Pulmonary artery endothelial cell (primary cell): ENCODE measurements at regions not wholly inside any gene's neighbourhood (a gene's known extent, or its start where the extent isn't known, plus 50 kb on each side); places are given as distances from the start of the nearest gene placed in this dataset.

Experiments
- DNase-seq: peaks from one replicate; pipeline ENCODE4 v3.0.0-alpha.2; 2011; ENCODE audit warnings: low read depth, low spot score

DNA sequence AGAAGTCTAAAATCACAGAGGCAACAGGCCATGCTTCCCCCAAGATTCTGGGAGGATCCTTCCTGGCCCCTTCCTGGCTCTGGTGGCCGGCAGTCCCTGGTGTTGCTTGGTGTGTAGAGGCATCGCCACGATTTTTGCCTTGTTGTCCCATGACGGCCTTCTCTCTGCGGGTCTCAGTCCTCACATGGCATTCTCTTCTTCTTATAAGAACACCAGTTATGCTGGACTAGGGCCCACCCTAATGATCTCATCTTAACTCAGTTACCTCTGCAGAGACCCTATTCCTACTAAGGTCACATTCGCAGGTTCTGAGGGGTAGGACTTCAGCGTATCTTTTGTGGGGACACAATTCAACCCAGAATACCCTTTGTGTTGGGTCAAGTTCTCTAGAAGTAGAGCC lies 168.0 kb downstream of the LINC00237 start:
- DNase-seq = no peak

DNA sequence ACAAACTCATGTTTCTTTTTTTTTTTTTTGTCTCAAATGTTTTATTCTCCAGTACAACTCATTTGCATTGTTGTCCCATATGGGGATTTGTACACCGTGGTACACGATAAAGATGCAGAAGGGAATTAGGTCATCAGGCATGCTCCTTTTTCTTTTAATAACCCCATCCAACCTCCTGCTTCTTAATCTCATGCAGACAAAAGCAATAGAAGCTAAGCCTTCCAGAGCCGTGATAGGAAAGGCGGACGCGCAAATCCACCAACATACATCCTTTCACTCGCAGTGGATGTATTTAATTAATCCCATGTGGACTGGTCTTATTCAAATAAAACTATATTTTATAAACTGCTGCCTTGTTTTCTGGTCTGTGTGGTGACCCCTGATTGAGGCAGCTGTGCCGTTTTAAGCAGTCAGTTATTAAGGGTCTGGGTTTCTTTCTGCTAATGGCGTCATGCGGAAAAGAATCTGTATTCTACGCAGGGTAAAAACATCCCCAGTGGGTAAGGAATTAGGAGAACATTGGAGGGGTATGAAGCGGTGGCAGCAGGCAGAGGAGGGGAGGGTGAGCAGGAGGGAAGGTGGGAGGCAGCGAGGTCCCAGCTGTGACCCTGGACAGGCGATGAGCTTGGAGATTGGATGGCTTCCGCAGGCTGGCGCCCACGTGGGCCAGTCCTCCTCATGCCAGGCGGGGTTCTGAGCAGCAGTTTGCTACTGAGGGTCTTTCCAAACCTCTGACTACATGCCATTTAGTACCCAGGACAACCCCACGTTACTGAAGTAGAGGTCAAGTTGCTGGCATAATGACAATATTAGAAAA lies 172.8 kb downstream of the LINC00237 start:
- no peak for DNase-seq

DNA sequence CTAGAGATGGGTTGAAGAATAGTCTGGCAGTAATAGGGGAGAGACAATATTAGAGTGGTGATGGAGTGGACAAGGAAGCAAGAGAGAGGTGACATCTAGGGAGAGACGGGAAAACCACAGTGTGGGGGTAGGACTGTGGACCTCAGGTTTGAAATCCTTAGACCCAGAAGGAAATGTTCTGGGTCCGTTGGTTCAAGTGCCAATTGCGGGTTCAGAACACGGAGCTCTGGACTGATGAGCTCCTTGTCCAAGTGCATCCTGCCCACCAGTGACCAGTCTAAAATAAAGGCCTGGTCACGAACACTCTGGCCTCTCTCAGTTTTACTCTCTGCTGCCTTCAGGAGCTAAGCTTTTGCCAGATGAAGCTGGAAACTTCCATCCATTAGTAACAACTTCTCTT lies 174.0 kb downstream of the LINC00237 start:
- DNase-seq = no peak

DNA sequence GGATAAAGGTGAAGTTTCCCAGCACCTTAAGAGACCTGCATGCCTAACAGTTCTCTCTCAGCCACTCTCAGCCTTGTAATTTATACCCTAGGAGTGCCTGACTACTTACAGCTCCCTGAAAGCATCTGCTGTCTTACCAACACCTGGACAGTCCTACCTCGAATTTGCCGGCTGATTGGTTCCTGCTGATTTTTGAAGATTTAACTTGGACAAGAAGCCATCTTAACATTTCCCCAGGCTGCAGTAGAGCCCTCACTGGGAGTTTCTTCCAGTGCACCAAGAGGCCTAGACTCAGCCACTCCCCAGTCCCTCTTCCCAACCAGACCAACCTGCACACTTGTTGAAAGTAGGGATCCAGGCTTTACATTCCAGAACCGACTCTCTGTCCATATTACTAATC lies 174.5 kb downstream of the LINC00237 start:
- no peak for DNase-seq

DNA sequence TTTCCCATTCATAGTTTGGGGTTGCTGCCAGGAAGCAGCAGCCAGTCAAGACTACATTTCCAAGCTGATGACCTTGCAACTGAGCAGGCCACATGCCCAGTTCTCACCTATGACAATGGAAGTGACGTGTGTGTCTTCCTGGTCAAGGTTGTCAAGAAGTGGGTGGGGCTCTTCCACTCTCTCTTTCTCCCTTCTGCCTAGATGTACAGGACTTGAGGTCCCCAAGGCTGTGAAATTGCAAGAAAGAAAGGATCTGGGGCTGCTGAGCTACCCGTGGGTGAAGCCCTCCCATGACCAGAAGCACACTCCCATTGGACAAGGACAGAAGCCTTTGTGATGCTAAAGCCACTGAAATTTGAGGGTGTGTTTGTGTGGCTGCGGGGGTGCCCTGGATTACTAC lies 175.1 kb downstream of the LINC00237 start:
- no peak for DNase-seq

DNA sequence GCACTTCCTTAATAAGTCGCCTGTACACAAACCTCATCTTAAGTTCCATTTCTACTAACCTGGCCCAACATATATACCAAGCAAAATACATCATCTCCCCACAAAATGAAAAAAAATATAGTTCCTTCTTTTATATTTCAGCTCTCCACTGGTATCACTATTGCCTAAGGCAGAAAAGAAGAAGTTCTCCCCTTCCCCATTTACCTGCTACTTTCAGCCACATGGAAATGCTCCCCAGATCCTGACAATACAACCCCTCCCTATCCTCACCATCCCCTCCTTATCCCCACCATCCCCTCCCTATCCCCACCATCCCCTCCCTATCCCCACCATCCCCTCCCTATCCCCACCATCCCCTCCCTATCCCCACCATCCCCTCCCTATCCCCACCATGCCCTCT lies 175.7 kb downstream of the LINC00237 start:
- no peak for DNase-seq

DNA sequence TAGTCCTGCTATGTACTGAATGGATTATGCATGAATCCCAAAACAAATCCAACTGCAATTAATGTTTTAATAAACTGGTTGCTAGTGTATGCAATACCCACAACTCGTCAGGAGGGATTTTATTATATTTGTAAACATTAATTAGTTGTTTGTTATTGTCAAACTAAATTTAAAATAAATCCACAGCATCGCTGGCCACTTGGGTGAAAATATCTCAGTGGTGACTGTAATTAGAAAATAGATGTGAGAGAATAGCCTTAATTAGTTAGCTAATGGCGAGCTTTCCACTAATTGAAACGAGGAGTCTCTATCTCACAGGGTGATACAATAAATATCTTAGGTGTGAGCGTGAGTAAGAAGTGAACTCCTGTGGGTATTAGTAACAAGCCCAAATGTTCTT lies 176.8 kb downstream of the LINC00237 start:
- no peak for DNase-seq

DNA sequence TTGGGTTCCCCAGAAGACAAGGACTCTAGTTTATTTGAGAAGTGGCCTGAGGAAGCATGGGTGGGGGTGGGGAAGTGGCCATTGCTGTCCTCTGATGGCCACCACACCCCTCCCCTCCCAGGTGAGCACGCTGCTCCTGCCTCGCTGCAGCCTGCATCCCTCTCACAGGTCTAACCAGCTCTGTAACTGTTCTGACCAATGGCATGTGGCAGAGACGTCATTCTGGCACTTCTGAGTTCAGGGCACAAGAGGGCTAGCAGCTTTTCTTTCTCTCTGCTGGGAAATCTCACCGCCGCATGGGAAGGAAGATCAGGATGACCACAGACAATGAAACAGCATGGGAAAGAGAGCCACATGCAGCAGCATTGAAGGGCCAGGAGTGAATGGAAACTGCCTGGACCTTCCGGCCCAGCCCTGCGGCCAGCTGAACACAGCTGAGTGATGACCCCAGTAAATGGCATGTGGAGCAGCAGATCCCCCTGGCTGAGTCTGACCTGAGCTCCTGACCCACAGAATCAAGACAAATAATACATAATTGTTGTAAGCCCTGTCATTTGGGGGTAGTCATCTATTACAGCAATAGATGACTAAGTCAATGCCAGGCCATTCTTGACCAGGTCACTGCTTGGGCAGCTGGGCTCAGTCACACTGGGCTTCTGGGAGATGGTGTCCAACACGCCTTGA lies 179.8 kb downstream of the LINC00237 start:
- no peak for DNase-seq

DNA sequence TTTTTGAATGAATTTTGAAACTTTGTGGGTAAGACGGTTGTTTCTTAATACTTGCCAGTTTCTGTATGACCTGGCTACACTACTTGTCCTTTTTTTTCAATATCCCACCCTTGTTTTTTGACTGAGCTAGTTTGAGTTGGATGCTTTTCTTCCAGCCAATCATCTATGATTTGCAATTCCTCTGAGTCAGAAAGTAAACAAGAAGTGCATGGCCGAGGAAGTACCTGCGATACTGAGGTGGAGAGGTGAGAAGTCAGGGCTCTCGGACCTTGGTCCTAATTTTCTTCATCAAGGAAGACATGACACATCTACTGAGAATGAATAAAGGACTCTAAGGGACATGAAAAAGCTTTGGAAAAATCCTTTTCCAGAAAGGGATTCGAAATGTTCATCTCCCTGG lies 185.7 kb downstream of the LINC00237 start:
- DNase-seq = no peak

DNA sequence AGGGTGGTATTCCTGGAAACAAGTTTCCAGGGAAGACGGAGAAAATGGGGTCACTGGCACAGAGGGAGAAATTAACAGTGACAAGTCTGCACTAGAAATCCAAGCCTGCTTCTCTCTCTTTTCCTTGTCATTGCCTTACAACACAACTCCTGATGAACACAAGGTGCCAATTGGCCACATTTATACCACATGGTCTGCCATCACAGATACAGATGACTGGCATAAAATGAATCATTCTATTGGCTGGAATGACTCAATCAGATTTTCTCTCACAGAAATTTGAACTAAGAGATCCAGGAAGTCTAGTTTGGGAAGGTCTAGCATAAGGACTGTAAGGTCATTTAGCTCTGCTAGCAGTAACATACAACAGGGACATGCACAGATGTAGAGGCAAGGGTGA lies 190.3 kb downstream of the LINC00237 start:
- no peak for DNase-seq

DNA sequence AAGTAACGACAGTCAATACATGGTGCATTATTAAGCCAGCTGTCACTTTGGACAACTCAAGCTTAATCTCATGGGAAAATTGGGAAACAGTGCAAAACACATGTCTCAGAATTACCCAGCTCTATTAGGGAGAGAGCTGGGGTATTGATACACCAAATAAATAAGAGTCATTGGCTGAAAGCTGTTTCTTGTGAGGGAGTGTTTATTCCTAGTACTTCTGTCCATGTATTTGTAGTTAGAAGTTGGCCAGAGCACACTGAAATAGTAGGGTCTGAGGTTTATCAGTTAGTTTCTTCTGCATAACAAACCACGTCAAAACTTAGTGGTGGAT lies 192.0 kb upstream of the RALGAPA2 start:
- DNase-seq = no peak

DNA sequence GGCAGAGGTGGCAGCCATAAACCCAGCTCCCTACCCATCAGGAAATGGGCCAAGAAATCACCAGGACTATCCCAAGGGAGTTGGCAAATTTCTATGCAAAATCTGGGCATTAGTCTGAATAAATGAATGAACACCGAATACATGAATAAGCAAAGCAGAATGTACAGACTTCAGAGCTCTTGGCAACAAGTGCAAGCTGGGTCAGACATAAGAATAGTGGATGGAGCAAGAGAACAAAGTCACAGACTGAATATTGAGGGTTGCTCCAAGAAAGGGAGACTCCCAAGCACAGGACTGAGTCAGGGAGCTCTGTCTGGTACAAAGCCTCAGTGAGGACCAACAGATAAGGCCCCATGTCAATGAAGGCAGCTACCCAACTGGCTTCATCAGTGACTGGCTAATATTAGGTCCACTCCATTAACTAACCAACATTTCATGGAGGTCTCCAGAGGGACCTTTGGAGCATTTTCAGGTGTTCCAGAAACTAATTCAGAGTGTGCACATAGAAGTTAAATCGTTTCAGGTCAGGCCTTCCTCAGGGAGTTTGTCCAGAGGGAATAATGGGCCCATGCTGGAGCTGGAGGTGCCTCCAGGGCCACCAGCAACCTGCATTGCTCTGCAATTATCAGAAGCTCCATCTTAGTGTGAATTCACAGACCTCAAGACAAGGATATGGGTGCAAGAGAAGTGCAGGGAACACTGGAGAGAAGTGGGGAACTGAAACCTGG lies 191.5 kb upstream of the RALGAPA2 start:
- DNase-seq = no peak

DNA sequence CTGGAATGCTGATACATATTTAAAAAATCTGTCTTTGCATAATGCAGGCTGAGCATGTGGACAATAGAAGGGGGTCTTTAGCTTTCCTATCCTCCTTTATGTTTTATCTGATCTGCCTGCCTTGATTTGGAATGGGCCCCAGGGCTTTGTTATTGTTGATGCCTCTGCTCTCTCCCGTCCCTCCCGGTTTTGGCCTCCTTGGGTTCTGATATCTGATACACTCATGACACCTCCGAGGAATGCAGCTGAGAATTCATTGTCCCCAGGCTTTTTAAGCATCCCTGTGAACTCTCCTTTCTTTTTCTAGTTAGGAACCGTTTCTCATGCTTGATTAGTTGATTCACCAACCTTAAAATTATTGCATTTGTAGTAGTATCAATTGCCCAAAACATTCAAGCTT lies 185.5 kb upstream of the RALGAPA2 start:
- DNase-seq = no peak

DNA sequence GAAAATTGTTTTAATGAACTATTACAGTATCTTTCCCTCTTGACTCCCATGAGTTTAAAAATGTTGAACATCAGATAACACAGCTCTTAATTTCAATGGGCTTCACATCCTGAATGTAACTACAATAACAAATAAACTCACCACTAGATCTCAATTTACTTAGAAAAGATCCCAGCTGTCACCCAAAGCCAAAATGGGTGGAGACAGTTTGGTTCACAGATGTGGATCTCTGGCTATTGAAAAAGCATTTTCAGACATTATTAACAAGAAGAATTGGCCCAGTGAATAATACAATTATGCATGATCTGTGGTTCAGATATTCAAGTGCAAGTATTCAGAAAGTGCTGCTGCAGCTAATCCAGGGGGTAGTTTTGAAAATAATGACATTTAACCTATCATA lies 184.7 kb upstream of the RALGAPA2 start:
- DNase-seq = no peak

DNA sequence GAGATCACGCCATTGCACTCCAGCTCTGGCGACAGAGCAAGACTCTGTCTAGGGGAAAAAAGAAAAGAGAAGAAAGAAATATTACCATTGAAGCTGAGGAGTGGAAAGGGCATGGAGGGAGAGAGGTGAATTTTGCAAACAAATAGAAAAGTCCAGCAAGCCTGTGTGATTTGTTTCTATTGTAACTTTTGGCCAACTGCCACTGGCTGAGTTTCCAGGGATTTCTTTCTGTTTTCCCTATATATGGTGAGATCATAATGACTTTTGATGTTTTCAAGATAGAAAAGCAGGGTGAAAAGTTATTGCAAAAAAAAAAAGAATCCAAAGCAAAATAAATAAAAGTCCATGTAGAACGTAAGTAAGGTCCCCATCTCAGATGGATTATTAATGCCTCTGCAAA lies 184.2 kb upstream of the RALGAPA2 start:
- no peak for DNase-seq

DNA sequence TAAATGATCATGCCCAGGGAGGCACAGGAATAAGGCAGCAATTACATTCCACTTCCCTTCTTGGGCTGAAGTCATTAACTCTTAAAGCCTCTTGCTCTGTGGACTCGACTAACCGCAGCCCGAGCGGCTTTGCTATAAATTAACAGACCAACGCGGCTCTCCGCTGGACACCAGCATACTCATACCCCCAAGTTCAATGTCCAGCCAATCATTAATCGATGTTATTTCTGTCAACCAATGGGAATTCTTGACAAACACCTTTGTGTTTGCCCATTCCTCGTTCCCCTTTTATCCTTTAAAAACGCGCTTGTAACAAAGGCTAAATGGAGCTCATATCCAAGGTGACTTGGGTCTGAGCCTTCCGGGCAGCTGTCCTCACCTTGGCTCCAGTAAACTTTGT lies 183.1 kb upstream of the RALGAPA2 start:
- no peak for DNase-seq

DNA sequence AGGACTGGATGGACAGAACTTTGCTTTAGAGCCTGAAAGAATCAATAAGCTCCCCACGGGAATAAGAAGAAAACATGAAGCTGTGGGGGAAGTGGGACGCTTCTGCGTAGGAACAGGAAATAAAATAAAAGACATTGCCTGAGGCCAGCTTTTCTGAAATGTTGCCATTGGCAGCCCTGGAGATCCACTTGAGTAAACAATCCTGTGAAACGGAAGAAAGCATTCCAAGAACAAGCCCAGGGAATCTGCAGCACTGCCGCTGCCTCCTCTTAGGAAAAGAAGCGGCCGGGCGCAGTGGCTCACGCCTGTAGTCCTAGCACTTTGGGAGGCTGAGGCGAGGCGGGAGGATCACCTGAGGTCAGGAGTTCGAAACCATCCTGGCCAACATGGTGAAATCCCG lies 182.3 kb upstream of the RALGAPA2 start:
- no peak for DNase-seq

DNA sequence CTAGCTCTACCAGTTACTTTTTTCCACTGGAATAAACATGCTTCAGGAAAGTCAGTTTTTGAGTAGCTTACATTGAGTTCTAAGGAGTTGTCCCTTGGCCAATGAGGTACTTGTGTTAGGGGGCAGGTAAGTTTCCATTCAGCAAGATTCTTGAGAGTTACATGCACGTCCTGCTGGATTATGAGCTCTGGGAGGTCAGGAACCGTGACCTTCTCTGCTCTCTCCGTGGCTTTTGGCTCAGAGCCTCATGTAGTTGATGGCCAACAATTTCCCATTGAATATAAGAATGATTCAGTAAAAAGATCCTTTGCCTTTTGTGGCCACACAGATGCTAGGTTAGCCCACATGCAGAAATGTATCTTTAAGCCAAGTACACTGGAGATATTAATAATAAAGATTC lies 181.8 kb upstream of the RALGAPA2 start:
- no peak for DNase-seq

DNA sequence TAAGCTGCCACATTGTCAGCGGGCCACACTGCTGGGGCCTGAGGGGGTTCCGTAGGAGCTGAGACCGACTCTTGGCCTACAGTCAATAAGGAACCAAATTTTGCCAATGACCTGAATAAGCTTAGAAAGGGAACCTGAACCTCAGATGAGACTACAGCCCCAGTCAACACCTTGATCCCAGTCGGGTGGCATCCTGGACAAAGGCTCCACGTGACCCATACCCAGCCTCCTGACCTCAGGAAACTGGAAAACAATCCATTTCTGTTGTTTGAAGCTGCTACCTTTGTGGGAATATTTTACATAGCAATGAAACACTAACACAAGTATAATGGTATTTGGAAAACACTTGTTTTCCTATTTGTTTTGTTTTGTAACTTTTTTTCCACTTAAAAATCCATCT lies 179.9 kb upstream of the RALGAPA2 start:
- DNase-seq = no peak

DNA sequence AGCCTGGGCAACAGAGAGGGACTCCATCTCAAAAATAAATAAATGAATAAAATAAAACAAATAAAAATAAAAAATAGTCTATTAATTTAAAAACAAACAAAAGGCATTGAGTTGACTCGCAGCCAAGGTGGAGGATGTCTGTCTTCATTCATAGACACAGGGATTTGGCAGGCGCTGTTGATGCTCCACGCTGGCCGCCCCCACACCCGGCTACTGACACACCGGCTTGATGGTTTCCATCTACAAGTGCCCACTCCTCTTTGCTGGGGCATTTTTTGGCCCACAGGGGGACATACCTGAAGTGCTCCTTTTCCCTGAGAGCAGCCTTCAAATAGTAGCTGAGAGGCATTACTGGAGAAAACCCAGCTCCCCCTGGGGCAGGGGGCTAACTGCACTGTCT lies 178.3 kb upstream of the RALGAPA2 start:
- DNase-seq = no peak

DNA sequence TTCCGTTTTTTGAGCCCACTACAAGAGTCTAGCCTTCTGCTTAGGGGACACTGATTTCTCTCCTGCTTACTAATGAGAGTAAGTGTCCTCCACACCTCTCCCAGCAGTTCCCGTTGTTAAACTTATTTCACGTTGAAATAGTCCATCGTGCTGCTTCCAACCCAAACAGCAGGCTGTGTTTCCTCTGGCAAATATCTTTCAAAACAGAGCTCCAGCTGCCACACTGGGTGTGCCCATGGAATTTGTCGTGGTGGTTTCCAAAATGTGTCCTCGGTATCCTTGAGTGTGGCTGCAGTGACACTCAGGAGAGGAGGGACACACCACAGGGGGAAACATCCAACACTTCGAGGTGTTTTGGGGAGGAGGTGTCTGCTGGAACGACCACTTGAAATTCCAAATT lies 176.5 kb upstream of the RALGAPA2 start:
- DNase-seq = no peak

DNA sequence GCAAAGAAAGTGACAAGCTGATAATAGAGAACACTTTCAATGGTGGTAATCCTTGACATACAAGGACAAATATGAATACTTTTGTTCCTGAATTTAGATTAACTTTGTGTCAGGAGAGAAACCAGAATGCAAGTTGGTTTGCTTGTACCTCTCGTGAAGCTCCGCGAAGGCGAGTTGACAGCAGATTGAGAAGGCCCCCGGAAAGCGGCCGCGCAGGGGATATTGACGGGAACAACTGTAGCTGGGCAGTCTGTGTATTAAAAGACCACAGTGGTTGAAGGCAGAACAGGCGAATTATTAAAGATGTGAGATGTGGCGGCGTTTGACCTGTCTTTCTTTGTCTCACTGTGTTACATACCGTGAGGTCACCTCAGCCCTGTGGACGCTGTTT lies 175.8 kb upstream of the RALGAPA2 start:
- DNase-seq = no peak
